Hypothalamus (tissue), 51 donors: ENCODE measurements at regions not wholly inside any gene's neighbourhood (a gene's known extent, or its start where the extent isn't known, plus 50 kb on each side); places are given as distances from the start of the nearest gene placed in this dataset.

Experiments
- DNase-seq, 51 donors: peaks; one replicate each; lab custom pipeline; 2025; lab: John Stamatoyannopoulos, UW

- peak in 1 of 51 donors; percentile 37 for DNase-seq
Measured at GRCh38 chr16:85265161-85265784, 153.0 kb upstream of the CIBAR2 start.

GRCh38 chr16:85265810-85266209, 153.5 kb upstream of the CIBAR2 start:
- no peak for DNase-seq

GRCh38 chr16:85266857-85267256, 154.6 kb upstream of the CIBAR2 start:
- DNase-seq, result no peak

GRCh38 chr16:85267414-85267945, 155.2 kb upstream of the CIBAR2 start:
- DNase-seq, result no peak

GRCh38 chr16:85269165-85269564, 156.9 kb upstream of the CIBAR2 start:
- DNase-seq, result peak in 2 of 51 donors; percentile 31 to 32

GRCh38 chr16:85270374-85270773, 158.1 kb upstream of the CIBAR2 start:
- DNase-seq, result no peak

- no peak for DNase-seq
Measured at GRCh38 chr16:85271198-85271597, 158.9 kb upstream of the CIBAR2 start.

- no peak for DNase-seq
Measured at GRCh38 chr16:85273293-85273692, 161.0 kb upstream of the CIBAR2 start.

GRCh38 chr16:85274501-85274900, 162.2 kb upstream of the CIBAR2 start:
- DNase-seq, result no peak

- no peak for DNase-seq
Measured at GRCh38 chr16:85274924-85275323, 162.7 kb upstream of the CIBAR2 start.

GRCh38 chr16:85275533-85276249, 163.4 kb upstream of the CIBAR2 start:
- DNase-seq, result peak in 48 of 51 donors; percentile 18 to 84 (median 58)

- no peak for DNase-seq
Measured at GRCh38 chr16:85276258-85276657, 164.0 kb upstream of the CIBAR2 start.

- no peak for DNase-seq
Measured at GRCh38 chr16:85276721-85277120, 164.4 kb upstream of the CIBAR2 start.

GRCh38 chr16:85278839-85279238, 166.6 kb upstream of the CIBAR2 start:
- DNase-seq, result no peak

GRCh38 chr16:85279402-85279801, 167.1 kb upstream of the CIBAR2 start:
- DNase-seq, result no peak

GRCh38 chr16:85279825-85280545, 167.7 kb upstream of the CIBAR2 start:
- peak in 21 of 51 donors; percentile 7 to 49 (median 25) for DNase-seq

GRCh38 chr16:85281181-85281580, 168.9 kb upstream of the CIBAR2 start:
- no peak for DNase-seq

GRCh38 chr16:85282842-85283241, 170.6 kb upstream of the CIBAR2 start:
- no peak for DNase-seq

- no peak for DNase-seq
Measured at GRCh38 chr16:85283305-85284050, 171.2 kb upstream of the CIBAR2 start.

GRCh38 chr16:85284141-85284817, 172.0 kb upstream of the CIBAR2 start:
- peak in 14 of 51 donors; percentile 6 to 66 (median 19) for DNase-seq
